WTC11 (cell line): ENCODE measurements at regions not wholly inside any gene's neighbourhood (a gene's known extent, or its start where the extent isn't known, plus 50 kb on each side); places are given as distances from the start of the nearest gene placed in this dataset.

Source experiments
- ATAC-seq: fragments of 200-7000 bp; cut with Tn5 transposase; 2 replicates; pipeline ENCODE4 v1.10.0; 2021; ENCODE audit warnings: mild to moderate bottlenecking, moderate library complexity
- CTCF ChIA-PET: fragments of 300-600 bp; sonication (Branson Sonifier 250); formaldehyde crosslinking; loops from one replicate; lab custom pipeline; 2021; ENCODE audit warnings: antibody characterized with exemption; lab: Charles Lee
- POLR2A ChIA-PET: fragments of 350-600 bp; sonication (Branson Sonifier 250); formaldehyde crosslinking; loops from one replicate; lab custom pipeline; 2021; ENCODE audit warnings: antibody characterized with exemption; lab: Charles Lee
- DNase-seq: peaks from one replicate; pipeline ENCODE4 v3.0.0; 2021; ENCODE audit warnings: low spot score
- H3K27ac Mint-ChIP-seq: 2 replicates; pipeline ENCODE4 v1.8.0; 2021; ENCODE audit warnings: mixed read lengths
- H3K27me3 Mint-ChIP-seq: 2 replicates; pipeline ENCODE4 v1.8.0; 2021; ENCODE audit warnings: low read depth, mild to moderate bottlenecking, moderate library complexity, mixed read lengths
- H3K36me3 Mint-ChIP-seq: 2 replicates; pipeline ENCODE4 v1.8.0; 2021; ENCODE audit warnings: mixed read lengths
- H3K4me1 Mint-ChIP-seq: 2 replicates; pipeline ENCODE4 v1.8.0; 2022; ENCODE audit warnings: mixed read lengths
- H3K4me3 Mint-ChIP-seq: 2 replicates; pipeline ENCODE4 v1.8.0; 2021; ENCODE audit warnings: mild to moderate bottlenecking, moderate library complexity, mixed read lengths
- H3K9me3 Mint-ChIP-seq: 2 replicates; pipeline ENCODE4 v1.8.0; 2021; ENCODE audit warnings: mixed read lengths
- CREB1 ChIP-seq: sonication (generic); formaldehyde crosslinking; IDR thresholded peaks from 2 replicates; pipeline ENCODE4 v1.8.0; 2023; ENCODE audit warnings: mild to moderate bottlenecking, missing genetic modification reagents
- FOXK1 ChIP-seq: sonication (generic); formaldehyde crosslinking; IDR thresholded peaks from 2 replicates; pipeline ENCODE4 v1.8.0; 2022; ENCODE audit warnings: mild to moderate bottlenecking, moderate library complexity, missing genetic modification reagents
- GABPB1 ChIP-seq: sonication (generic); formaldehyde crosslinking; IDR thresholded peaks from 2 replicates; pipeline ENCODE4 v1.8.1; 2023; ENCODE audit warnings: mild to moderate bottlenecking, missing genetic modification reagents
- GTF2I ChIP-seq: fragments of 250-450 bp; sonication (Bioruptor Pico); conservative IDR thresholded peaks from 2 replicates; pipeline ENCODE4 v1.4.0; 2021; ENCODE audit warnings: mild to moderate bottlenecking
- MXD4 ChIP-seq: fragments of 250-450 bp; sonication (Bioruptor Pico); IDR thresholded peaks from 2 replicates; pipeline ENCODE4 v1.8.0; 2021; ENCODE audit warnings: mild to moderate bottlenecking, moderate library complexity, borderline replicate concordance
- NR3C1 ChIP-seq: sonication (generic); formaldehyde crosslinking; conservative IDR thresholded peaks from 2 replicates; pipeline ENCODE4 v1.8.1; 2023; ENCODE audit warnings: low read depth, mild to moderate bottlenecking, missing genetic modification reagents
- SMAD4 ChIP-seq: sonication (generic); formaldehyde crosslinking; IDR thresholded peaks from 2 replicates; pipeline ENCODE4 v1.8.0; 2022; ENCODE audit warnings: mild to moderate bottlenecking, missing genetic modification reagents
- TEAD1 ChIP-seq: sonication (generic); formaldehyde crosslinking; IDR thresholded peaks from 2 replicates; pipeline ENCODE4 v1.8.0; 2022; ENCODE audit warnings: mild to moderate bottlenecking, missing genetic modification reagents
- ZNF232 ChIP-seq: sonication (generic); formaldehyde crosslinking; IDR thresholded peaks from 2 replicates; pipeline ENCODE4 v1.8.0; 2022; ENCODE audit warnings: mild to moderate bottlenecking, missing genetic modification reagents
- ZNF263 ChIP-seq: sonication (generic); formaldehyde crosslinking; IDR thresholded peaks from 2 replicates; pipeline ENCODE4 v1.8.1; 2022; ENCODE audit warnings: low read depth, mild to moderate bottlenecking, moderate library complexity, missing genetic modification reagents
- ZNF317 ChIP-seq: sonication (generic); formaldehyde crosslinking; IDR thresholded peaks from 2 replicates; pipeline ENCODE4 v1.8.1; 2023; ENCODE audit warnings: low read depth, mild to moderate bottlenecking, moderate library complexity, missing genetic modification reagents, borderline replicate concordance
- ZNF416 ChIP-seq: fragments of 250-450 bp; sonication (Bioruptor Pico); IDR thresholded peaks from 2 replicates; pipeline ENCODE4 v1.9.0; 2021; ENCODE audit warnings: mild to moderate bottlenecking, inconsistent platforms
- TF ChIP-seq, protein P1 (sequence below): sonication (generic); formaldehyde crosslinking; IDR thresholded peaks from 2 replicates; pipeline ENCODE4 v1.8.0; 2023; ENCODE audit warnings: missing genetic modification reagents
- TF ChIP-seq, protein P2 (sequence below): fragments of 250-450 bp; sonication (Bioruptor Pico); conservative IDR thresholded peaks from 2 replicates; pipeline ENCODE4 v1.9.0; 2021; ENCODE audit warnings: mild to moderate bottlenecking
- TF ChIP-seq, protein P3 (sequence below): sonication (generic); formaldehyde crosslinking; IDR thresholded peaks from 2 replicates; pipeline ENCODE4 v1.8.1; 2023; ENCODE audit warnings: mild to moderate bottlenecking, missing genetic modification reagents

DNA sequence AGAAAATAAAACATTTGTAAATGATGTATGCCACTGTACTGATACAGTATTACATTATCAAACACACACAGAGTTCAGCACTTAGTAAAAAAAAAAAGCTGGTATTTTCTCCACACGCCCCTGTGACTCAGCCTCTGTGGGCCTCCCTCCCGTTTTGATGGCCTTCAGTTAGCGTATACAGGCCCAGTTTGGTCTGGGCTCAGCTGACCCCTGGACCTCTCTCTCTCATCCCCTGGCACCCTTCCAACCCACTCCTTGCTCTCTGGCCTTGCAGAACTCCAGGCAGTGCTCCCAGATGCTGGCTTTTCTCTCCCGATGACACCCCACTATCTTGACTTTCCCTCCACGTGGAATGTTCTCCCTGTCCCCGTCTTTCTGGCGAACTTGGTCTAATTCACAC is 89.0 kb upstream of the LIMCH1 start:
- DNase-seq (no peak), ATAC-seq (no peak)
- H3K27me3 Mint-ChIP-seq = peaks cover 4% of the 10 kb centered on the region
- no peaks in the 10 kb centered on the region for H3K36me3 Mint-ChIP-seq
- TF ChIP-seq, protein P1, sequence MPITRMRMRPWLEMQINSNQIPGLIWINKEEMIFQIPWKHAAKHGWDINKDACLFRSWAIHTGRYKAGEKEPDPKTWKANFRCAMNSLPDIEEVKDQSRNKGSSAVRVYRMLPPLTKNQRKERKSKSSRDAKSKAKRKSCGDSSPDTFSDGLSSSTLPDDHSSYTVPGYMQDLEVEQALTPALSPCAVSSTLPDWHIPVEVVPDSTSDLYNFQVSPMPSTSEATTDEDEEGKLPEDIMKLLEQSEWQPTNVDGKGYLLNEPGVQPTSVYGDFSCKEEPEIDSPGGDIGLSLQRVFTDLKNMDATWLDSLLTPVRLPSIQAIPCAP (CRISPR knock-in tag) = no peak
- TF ChIP-seq, protein P2, sequence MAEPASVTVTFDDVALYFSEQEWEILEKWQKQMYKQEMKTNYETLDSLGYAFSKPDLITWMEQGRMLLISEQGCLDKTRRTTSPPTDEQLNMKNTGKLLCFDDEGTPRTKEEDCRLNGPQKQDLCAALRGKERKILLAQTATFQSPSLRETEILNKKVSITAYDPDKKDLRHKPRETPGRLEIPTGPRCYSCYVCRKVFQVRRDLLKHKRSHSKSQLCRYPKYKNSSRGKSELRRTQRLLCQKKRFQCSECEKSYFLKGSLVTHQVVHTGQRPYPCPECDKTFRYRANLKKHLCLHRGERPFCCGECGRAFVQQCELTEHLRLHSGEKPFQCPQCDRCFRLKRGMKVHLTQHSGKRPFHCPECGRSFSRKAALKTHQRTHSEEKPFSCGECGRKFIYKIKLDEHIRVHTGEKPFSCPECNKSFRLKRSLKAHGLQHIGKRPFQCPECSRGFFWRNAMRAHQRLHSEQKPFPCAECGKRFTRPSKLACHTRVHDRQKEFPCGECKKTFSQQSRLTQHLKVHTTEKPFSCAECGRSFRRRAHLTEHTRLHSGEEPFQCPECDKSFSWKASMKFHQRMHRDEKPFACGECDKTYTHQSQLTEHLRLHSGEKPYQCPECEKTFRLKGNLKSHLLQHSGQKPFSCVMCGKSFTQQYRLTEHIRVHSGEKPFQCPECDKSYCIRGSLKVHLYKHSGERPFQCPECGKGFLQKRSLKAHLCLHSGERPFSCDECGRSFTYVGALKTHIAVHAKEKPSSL (CRISPR knock-in tag) = no peak
- TF ChIP-seq FOXK1 (CRISPR knock-in tag) (no peak), CREB1 (CRISPR knock-in tag) (no peak), ZNF317 (CRISPR knock-in tag) (no peak)
- peaks cover 18% of the 10 kb centered on the region for H3K4me1 Mint-ChIP-seq
- no peak overlapping the region for H3K27ac Mint-ChIP-seq
- no peak overlapping the region for H3K4me3 Mint-ChIP-seq
- H3K9me3 Mint-ChIP-seq = no peaks in the 10 kb centered on the region; the same call in 1 of the 2 replicates
- CTCF ChIA-PET = interaction anchor here (0.6 kb wide), 1 partner anchor 81 kb away, joined by 3 read pairs; no protein-coding TSS in a partner anchor
- POLR2A ChIA-PET = no interaction called here

DNA sequence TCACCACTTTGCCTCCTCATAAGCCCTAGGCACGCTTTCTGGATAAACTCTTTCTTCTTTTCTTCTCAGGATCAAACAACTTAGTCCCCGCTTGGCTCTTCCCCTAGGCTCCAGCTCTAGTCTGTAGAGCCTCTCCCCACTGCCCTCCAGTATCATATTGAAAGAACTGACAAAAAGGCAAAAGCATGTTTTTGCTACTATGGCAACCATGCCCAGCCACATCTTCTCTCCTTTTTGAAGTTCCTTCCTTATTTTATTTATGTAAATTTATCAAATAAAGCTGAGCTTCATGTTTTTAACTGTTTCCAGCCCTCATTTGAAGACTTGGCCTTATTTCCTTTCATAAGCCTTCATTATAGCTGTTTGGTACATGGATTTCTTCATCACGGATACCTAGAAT is 86.0 kb upstream of the LIMCH1 start:
- TF ChIP-seq, protein P1 (CRISPR knock-in tag) = no peak
- TF ChIP-seq ZNF416 (CRISPR knock-in tag) (no peak), ZNF232 (CRISPR knock-in tag) (no peak), ZNF263 (no peak), TEAD1 (CRISPR knock-in tag) (no peak), SMAD4 (no peak), NR3C1 (CRISPR knock-in tag) (no peak), GABPB1 (CRISPR knock-in tag) (no peak), MXD4 (CRISPR knock-in tag) (no peak)
- Mint-ChIP-seq H3K36me3 (no peaks in the 10 kb centered on the region), H3K27me3 (peaks cover 4% of the 10 kb centered on the region), H3K4me1 (peaks cover 48% of the 10 kb centered on the region), H3K9me3 (no peaks in the 10 kb centered on the region; the same call in 1 of the 2 replicates), H3K4me3 (no peak overlapping the region), H3K27ac (no peak overlapping the region)
- DNase-seq = no peak
- ATAC-seq = no peak
- ChIA-PET POLR2A (no interaction called here), CTCF (no interaction called here)

DNA sequence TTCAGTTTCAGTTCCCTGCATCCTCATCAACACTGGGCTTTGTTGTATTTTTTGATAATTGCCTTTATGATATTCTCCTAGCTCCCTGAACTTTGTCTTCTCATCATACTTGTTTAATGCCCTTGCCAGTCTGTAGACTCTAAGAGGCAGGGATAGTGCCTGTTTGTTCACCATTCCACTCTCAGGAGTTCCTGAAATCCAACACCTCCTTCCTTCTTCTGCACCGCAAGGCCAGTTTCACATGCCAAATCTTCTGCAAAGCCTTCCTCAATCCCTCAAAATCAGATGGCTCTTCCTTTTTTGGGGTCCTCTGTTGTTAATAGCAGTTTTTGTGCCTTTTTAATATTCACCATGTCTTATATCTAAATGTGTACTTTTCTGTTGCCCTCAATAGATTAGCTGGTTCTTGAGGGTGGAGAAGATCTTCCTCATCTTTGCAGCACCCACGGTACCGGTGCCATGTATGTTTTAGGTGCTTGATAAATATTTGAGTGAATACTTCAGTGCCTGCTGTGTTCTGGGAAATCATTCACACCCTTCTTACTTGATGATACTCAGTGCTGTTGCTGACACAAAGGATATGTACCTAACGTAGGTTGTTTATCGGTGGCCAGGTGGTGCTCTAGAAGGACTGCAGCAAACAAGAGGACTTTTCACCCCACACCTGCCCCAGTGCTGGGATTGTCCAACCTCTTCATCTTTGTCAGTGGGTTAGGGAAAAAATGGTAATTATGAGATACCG is 85.3 kb upstream of the LIMCH1 start:
- Mint-ChIP-seq H3K36me3 (no peaks in the 10 kb centered on the region), H3K27ac (no peak overlapping the region), H3K9me3 (no peaks in the 10 kb centered on the region; the same call in 1 of the 2 replicates), H3K4me1 (peaks cover 48% of the 10 kb centered on the region), H3K4me3 (no peak overlapping the region), H3K27me3 (peaks cover 4% of the 10 kb centered on the region)
- ATAC-seq (no peak), DNase-seq (no peak)
- TF ChIP-seq GTF2I = no peak
- TF ChIP-seq, protein P3, sequence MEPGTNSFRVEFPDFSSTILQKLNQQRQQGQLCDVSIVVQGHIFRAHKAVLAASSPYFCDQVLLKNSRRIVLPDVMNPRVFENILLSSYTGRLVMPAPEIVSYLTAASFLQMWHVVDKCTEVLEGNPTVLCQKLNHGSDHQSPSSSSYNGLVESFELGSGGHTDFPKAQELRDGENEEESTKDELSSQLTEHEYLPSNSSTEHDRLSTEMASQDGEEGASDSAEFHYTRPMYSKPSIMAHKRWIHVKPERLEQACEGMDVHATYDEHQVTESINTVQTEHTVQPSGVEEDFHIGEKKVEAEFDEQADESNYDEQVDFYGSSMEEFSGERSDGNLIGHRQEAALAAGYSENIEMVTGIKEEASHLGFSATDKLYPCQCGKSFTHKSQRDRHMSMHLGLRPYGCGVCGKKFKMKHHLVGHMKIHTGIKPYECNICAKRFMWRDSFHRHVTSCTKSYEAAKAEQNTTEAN (CRISPR knock-in tag) = no peak
- ChIA-PET CTCF (no interaction called here), POLR2A (no interaction called here)
